ENCODE measurements at regions not wholly inside any gene's neighbourhood (a gene's known extent, or its start where the extent isn't known, plus 50 kb on each side); places are given as distances from the start of the nearest gene placed in this dataset.

DNA sequence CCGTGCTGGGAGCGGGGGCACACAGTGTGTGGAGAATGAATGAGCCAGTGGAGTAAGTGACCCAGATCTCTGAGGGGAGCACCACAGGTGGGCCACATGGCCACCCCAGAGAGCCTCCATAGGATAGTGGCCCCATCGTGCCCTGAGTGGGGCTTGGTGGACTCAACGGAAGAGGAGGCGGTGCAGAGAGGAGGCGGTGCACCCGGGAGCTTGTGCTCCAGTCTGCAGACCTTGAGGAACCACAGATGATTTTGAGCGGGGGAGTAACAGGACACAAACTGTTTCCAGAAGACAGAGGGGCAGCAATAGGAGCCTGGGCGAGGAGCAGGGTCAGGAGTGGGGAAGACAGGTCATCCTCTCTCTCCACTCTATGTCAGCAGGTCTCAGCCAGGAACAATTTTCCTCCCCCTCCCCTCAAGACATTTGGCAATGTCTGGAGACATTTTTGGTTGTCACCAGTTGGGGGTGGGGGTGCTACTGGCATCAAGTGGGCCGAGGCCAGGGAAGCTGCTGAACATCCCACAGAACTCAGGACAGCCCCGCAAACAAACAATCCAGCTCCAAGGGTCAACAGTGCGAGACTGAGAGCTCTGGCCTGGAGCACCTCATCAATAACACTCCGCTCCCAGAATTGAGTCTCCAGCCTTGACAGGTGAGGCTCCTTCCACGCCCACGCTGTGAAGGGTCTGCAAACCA is 182.2 kb downstream of the USP12 start:
- Histone ChIP-seq H3K27me3 (ENCODE audit: low read depth, low read length) (peaks cover 25% of the 10 kb centered on the region), H4K20me1 (ENCODE audit: insufficient read depth, low read length) (no peaks in the 10 kb centered on the region), H3K9me3 (ENCODE audit: insufficient read depth, low read length) (no peaks in the 10 kb centered on the region), H3K4me2 (ENCODE audit: low read length) (no peak overlapping the region), H3K36me3 (replicated peaks; ENCODE audit: low read depth, low read length) (no peaks in the 10 kb centered on the region), H3K4me1 (ENCODE audit: low read length) (peaks cover 5% of the 10 kb centered on the region), H3K9ac (ENCODE audit: low read length) (no peak overlapping the region), H3K4me3 (ENCODE audit: low read length) (no peak overlapping the region), H3K27ac (ENCODE audit: low read length) (no peak overlapping the region), H2AFZ (ENCODE audit: low read depth, low read length) (no peak overlapping the region), H3K79me2 (ENCODE audit: low read length) (no peaks in the 10 kb centered on the region)
- no peak for TF ChIP-seq EZH2phosphoT487 (IDR thresholded peaks at IDR 0.05; ENCODE audit: low read depth)
- TF ChIP-seq, protein P1, sequence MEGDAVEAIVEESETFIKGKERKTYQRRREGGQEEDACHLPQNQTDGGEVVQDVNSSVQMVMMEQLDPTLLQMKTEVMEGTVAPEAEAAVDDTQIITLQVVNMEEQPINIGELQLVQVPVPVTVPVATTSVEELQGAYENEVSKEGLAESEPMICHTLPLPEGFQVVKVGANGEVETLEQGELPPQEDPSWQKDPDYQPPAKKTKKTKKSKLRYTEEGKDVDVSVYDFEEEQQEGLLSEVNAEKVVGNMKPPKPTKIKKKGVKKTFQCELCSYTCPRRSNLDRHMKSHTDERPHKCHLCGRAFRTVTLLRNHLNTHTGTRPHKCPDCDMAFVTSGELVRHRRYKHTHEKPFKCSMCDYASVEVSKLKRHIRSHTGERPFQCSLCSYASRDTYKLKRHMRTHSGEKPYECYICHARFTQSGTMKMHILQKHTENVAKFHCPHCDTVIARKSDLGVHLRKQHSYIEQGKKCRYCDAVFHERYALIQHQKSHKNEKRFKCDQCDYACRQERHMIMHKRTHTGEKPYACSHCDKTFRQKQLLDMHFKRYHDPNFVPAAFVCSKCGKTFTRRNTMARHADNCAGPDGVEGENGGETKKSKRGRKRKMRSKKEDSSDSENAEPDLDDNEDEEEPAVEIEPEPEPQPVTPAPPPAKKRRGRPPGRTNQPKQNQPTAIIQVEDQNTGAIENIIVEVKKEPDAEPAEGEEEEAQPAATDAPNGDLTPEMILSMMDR (IDR thresholded peaks at IDR 0.05; ENCODE audit: low read depth, low read length) = no peak

DNA sequence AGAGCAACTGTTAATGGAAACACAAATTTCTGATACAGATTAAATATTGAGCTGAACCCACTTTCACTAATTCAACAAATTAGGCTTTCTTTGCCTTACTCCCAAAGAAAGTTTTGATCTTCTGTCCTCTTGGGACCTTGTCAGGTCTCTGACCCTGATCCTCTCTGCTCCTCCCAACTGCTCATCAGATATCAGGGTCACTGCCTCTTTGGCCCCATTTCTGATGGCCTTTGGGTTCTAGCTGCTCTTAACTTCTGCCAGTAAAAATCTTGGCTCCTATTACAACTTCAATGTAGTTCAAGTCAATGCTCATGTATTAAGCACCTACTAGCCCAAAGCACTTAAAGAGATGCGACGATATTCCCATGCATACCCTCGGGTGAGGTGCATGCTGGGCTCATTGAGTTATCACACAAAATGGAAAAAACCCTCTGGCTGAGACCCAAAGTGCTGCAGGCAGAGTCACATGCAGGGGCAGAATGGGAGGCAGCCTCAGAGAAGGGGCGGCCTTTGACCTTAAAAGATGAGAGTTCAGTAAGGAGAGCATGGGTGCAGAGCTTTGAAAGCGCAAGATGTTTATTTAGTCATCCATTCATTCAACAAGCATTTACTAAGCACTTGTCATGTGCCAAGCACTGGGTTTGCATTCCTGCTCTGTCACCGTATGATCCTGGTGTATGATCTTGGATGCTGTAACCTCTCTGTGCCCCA is 183.4 kb downstream of the USP12 start:
- H4K20me1 ChIP-seq (ENCODE audit: insufficient read depth, low read length) = no peaks in the 10 kb centered on the region
- H3K9me3 ChIP-seq (ENCODE audit: insufficient read depth, low read length) = no peaks in the 10 kb centered on the region
- H3K36me3 ChIP-seq (replicated peaks; ENCODE audit: low read depth, low read length) = no peaks in the 10 kb centered on the region
- H3K79me2 ChIP-seq (ENCODE audit: low read length) = no peaks in the 10 kb centered on the region
- H3K9ac ChIP-seq (ENCODE audit: low read length) = no peak overlapping the region
- H3K27ac ChIP-seq (ENCODE audit: low read length) = no peak overlapping the region
- H2AFZ ChIP-seq (ENCODE audit: low read depth, low read length) = no peak overlapping the region
- TF ChIP-seq, protein P1 (IDR thresholded peaks at IDR 0.05; ENCODE audit: low read depth, low read length) = no peak
- TF ChIP-seq EZH2phosphoT487 (IDR thresholded peaks at IDR 0.05; ENCODE audit: low read depth) = no peak
- no peak overlapping the region for H3K4me3 ChIP-seq (ENCODE audit: low read length)
- peaks cover 5% of the 10 kb centered on the region for H3K4me1 ChIP-seq (ENCODE audit: low read length)
- no peak overlapping the region for H3K4me2 ChIP-seq (ENCODE audit: low read length)
- peaks cover 30% of the 10 kb centered on the region for H3K27me3 ChIP-seq (ENCODE audit: low read depth, low read length)

- no peak overlapping the region for H3K9ac ChIP-seq (ENCODE audit: low read length)
- TF ChIP-seq, protein P1 (IDR thresholded peaks at IDR 0.05; ENCODE audit: low read depth, low read length) = no peak
- no peak for TF ChIP-seq EZH2phosphoT487 (IDR thresholded peaks at IDR 0.05; ENCODE audit: low read depth)
- no peaks in the 10 kb centered on the region for H3K36me3 ChIP-seq (replicated peaks; ENCODE audit: low read depth, low read length)
- H3K27ac ChIP-seq (ENCODE audit: low read length) = no peak overlapping the region
- H3K4me3 ChIP-seq (ENCODE audit: low read length) = no peak overlapping the region
- no peaks in the 10 kb centered on the region for H3K79me2 ChIP-seq (ENCODE audit: low read length)
- no peak overlapping the region for H3K4me2 ChIP-seq (ENCODE audit: low read length)
- H2AFZ ChIP-seq (ENCODE audit: low read depth, low read length) = no peak overlapping the region
- peaks cover 5% of the 10 kb centered on the region for H3K4me1 ChIP-seq (ENCODE audit: low read length)
- no peaks in the 10 kb centered on the region for H4K20me1 ChIP-seq (ENCODE audit: insufficient read depth, low read length)
- H3K9me3 ChIP-seq (ENCODE audit: insufficient read depth, low read length) = no peaks in the 10 kb centered on the region
- H3K27me3 ChIP-seq (ENCODE audit: low read depth, low read length) = peaks cover 30% of the 10 kb centered on the region
These were observed 184.1 kb downstream of the USP12 start for GRCh38 chr13:26987486-26988013.

- Histone ChIP-seq H3K27me3 (ENCODE audit: low read depth, low read length) (peaks cover 30% of the 10 kb centered on the region), H2AFZ (ENCODE audit: low read depth, low read length) (0 out of 2 replicates have a peak overlapping the region, but pooled peaks have one; percentile 71), H3K9me3 (ENCODE audit: insufficient read depth, low read length) (no peaks in the 10 kb centered on the region), H3K4me3 (ENCODE audit: low read length) (no peak overlapping the region), H3K36me3 (replicated peaks; ENCODE audit: low read depth, low read length) (no peaks in the 10 kb centered on the region), H3K4me2 (ENCODE audit: low read length) (peak overlapping the region; percentile 36; the same call in 1 of the 2 replicates), H3K79me2 (ENCODE audit: low read length) (no peaks in the 10 kb centered on the region), H3K9ac (ENCODE audit: low read length) (no peak overlapping the region), H4K20me1 (ENCODE audit: insufficient read depth, low read length) (no peaks in the 10 kb centered on the region), H3K4me1 (ENCODE audit: low read length) (peaks cover 5% of the 10 kb centered on the region), H3K27ac (ENCODE audit: low read length) (no peak overlapping the region)
- no peak for TF ChIP-seq EZH2phosphoT487 (IDR thresholded peaks at IDR 0.05; ENCODE audit: low read depth)
- TF ChIP-seq, protein P1 (IDR thresholded peaks at IDR 0.05; ENCODE audit: low read depth, low read length) = peak; percentile 93
These were observed 186.2 kb downstream of the USP12 start for GRCh38 chr13:26985285-26985878.

Measured in OCI-LY3 (cell line).